GM06990 (cell line): ENCODE measurements at regions not wholly inside any gene's neighbourhood (a gene's known extent, or its start where the extent isn't known, plus 50 kb on each side); places are given as distances from the start of the nearest gene placed in this dataset.

Experiments used
- DNase-seq: peaks from one replicate; pipeline ENCODE4 v3.0.0-alpha.2; 2011; ENCODE audit not compliant: insufficient read length; ENCODE audit errors: extremely low read depth
- H3K27me3 ChIP-seq: replicated peaks from 2 replicates; pipeline ENCODE4 v1.6.0; 2011; ENCODE audit warnings: low read length; ENCODE audit not compliant: control insufficient read depth, insufficient read depth
- H3K36me3 ChIP-seq: 2 replicates; pipeline ENCODE4 v1.5.1; 2011; ENCODE audit warnings: low read length; ENCODE audit not compliant: control insufficient read depth, insufficient read depth
- H3K4me3 ChIP-seq: replicated peaks from 2 replicates; pipeline ENCODE4 v1.5.1; 2011; ENCODE audit warnings: low read depth, mild to moderate bottlenecking, control low read depth, low read length
- TF ChIP-seq, protein P1 (sequence below): IDR thresholded peaks from 2 replicates; pipeline ENCODE4 v1.5.1; 2011; ENCODE audit warnings: low read length, control low read depth, mild to moderate bottlenecking, inconsistent platforms; ENCODE audit not compliant: insufficient read depth, poor library complexity, severe bottlenecking

- Histone ChIP-seq H3K27me3 (no peaks in the 10 kb centered on the region), H3K4me3 (no peak overlapping the region), H3K36me3 (no peaks in the 10 kb centered on the region)
- TF ChIP-seq, protein P1, sequence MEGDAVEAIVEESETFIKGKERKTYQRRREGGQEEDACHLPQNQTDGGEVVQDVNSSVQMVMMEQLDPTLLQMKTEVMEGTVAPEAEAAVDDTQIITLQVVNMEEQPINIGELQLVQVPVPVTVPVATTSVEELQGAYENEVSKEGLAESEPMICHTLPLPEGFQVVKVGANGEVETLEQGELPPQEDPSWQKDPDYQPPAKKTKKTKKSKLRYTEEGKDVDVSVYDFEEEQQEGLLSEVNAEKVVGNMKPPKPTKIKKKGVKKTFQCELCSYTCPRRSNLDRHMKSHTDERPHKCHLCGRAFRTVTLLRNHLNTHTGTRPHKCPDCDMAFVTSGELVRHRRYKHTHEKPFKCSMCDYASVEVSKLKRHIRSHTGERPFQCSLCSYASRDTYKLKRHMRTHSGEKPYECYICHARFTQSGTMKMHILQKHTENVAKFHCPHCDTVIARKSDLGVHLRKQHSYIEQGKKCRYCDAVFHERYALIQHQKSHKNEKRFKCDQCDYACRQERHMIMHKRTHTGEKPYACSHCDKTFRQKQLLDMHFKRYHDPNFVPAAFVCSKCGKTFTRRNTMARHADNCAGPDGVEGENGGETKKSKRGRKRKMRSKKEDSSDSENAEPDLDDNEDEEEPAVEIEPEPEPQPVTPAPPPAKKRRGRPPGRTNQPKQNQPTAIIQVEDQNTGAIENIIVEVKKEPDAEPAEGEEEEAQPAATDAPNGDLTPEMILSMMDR, result no peak
- no peak for DNase-seq
These were observed 507.0 kb downstream of the PPARGC1A start for GRCh38 chr4:23382879-23383278.

DNA sequence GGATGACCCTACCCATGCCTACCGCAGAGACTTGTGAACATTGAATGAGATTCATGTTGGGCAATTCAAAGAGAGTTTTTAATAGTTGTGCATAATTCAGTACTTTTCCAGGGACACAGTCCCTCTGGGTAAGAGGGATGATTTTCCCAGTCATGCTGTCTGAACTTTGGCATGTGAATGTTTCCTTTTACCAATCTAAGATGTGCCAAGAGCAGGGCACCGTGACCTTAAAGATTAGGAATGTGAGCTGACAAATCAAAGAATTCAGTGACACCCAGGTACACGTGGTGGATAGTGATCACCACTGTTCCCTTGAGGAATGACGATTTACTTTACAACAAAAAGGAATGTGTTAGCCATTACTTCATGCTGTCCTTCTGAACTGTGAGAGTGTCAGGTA is 515.6 kb downstream of the PPARGC1A start:
- TF ChIP-seq, protein P1, result no peak
- Histone ChIP-seq H3K4me3 (no peak overlapping the region), H3K27me3 (no peaks in the 10 kb centered on the region), H3K36me3 (no peaks in the 10 kb centered on the region)
- no peak for DNase-seq

DNA sequence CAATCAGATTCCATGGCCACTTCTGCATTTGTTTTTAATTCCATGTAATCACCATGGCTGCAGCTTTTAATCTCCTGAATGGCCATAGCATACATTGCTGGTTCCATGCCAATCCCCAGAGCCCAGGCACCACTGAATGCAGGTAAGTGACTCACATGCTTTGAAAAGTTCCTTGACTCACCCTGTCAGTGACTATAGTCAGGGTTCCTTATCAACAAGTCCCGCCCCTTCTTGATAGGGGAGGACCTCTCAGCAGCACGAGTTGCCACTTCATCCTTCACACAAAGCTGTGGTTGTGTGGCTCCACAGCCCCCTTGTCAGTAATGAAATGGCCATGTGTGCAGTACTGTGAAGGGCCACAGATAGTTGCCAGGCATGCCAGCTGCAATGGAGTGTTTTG is 516.6 kb downstream of the PPARGC1A start:
- Histone ChIP-seq H3K27me3 (no peaks in the 10 kb centered on the region), H3K4me3 (no peak overlapping the region), H3K36me3 (no peaks in the 10 kb centered on the region)
- TF ChIP-seq, protein P1, result no peak
- DNase-seq, result no peak

- no peak for DNase-seq
- Histone ChIP-seq H3K36me3 (no peaks in the 10 kb centered on the region), H3K4me3 (no peak overlapping the region), H3K27me3 (no peaks in the 10 kb centered on the region)
- TF ChIP-seq, protein P1, result no peak
These were observed 518.3 kb downstream of the PPARGC1A start for GRCh38 chr4:23371533-23371932.

- TF ChIP-seq, protein P1, result no peak
- H3K36me3 ChIP-seq, result no peaks in the 10 kb centered on the region
- H3K4me3 ChIP-seq, result no peak overlapping the region
- DNase-seq, result no peak
- H3K27me3 ChIP-seq, result no peaks in the 10 kb centered on the region
These were observed 520.5 kb downstream of the PPARGC1A start for GRCh38 chr4:23369331-23369730.

- TF ChIP-seq, protein P1, result no peak
- Histone ChIP-seq H3K27me3 (no peaks in the 10 kb centered on the region), H3K4me3 (no peak overlapping the region), H3K36me3 (no peaks in the 10 kb centered on the region)
- DNase-seq, result no peak
These were observed 521.7 kb downstream of the PPARGC1A start for GRCh38 chr4:23368081-23368697.
